ENCODE measurements at regions not wholly inside any gene's neighbourhood (a gene's known extent, or its start where the extent isn't known, plus 50 kb on each side); places are given as distances from the start of the nearest gene placed in this dataset.

- no peak for TF ChIP-seq POLR2A (IDR thresholded peaks at IDR 0.05)
- TF ChIP-seq CTCF (IDR thresholded peaks at IDR 0.05): no peak
- TF ChIP-seq EP300 (IDR thresholded peaks at IDR 0.05): no peak
- TF ChIP-seq POLR2AphosphoS5 (IDR thresholded peaks at IDR 0.05): no peak
These were observed 227.3 kb downstream of the TBX18 start for GRCh38 chr6:84536885-84537638.

Data from gastroesophageal sphincter (tissue), 3 donors.